HG03135 (cell line): ENCODE measurements at regions not wholly inside any gene's neighbourhood (a gene's known extent, or its start where the extent isn't known, plus 50 kb on each side); places are given as distances from the start of the nearest gene placed in this dataset.
"Not testable (repeated sequence)": the region's sequence is repeated elsewhere in the genome, so short reads cannot be mapped to it uniquely, and the experiment has no call there.

Source experiments
- ATAC-seq: cut with Tn5 transposase; IDR thresholded peaks from one replicate; pipeline ENCODE4 v1.9.1; 2021; ENCODE audit warnings: mild to moderate bottlenecking, moderate library complexity; ENCODE audit not compliant: unreplicated experiment

- no peak for ATAC-seq
Measured at GRCh38 chr15:81908111-81908510, 137.7 kb downstream of the MEX3B start.

- no peak for ATAC-seq
Measured at GRCh38 chr15:81907521-81907920, 138.3 kb downstream of the MEX3B start.

- ATAC-seq = no peak
Measured at GRCh38 chr15:81905889-81906288, 139.9 kb downstream of the MEX3B start.

GRCh38 chr15:81901319-81901718, 144.5 kb downstream of the MEX3B start:
- ATAC-seq = no peak

GRCh38 chr15:81899730-81900129, 146.1 kb downstream of the MEX3B start:
- ATAC-seq = no peak

GRCh38 chr15:81899024-81899423, 146.8 kb downstream of the MEX3B start:
- ATAC-seq = no peak

GRCh38 chr15:81897057-81897677, 148.7 kb downstream of the MEX3B start:
- no peak for ATAC-seq

GRCh38 chr15:81896356-81896755, 149.5 kb downstream of the MEX3B start:
- no peak for ATAC-seq

- no peak for ATAC-seq
Measured at GRCh38 chr15:81895723-81896122, 150.1 kb downstream of the MEX3B start.

GRCh38 chr15:81894061-81894460, 151.8 kb downstream of the MEX3B start:
- no peak for ATAC-seq

GRCh38 chr15:81893182-81893835, 152.5 kb downstream of the MEX3B start:
- no peak for ATAC-seq

GRCh38 chr15:81890496-81890895, 155.3 kb downstream of the MEX3B start:
- ATAC-seq = no peak

GRCh38 chr15:81889485-81889881, 156.3 kb downstream of the MEX3B start:
- ATAC-seq = no peak

- ATAC-seq = no peak
Measured at GRCh38 chr15:81888748-81889484, 156.9 kb downstream of the MEX3B start.

- no peak for ATAC-seq
Measured at GRCh38 chr15:81887912-81888311, 157.9 kb downstream of the MEX3B start.

- ATAC-seq = not testable (repeated sequence)
Measured at GRCh38 chr15:81887188-81887587, 158.6 kb downstream of the MEX3B start.

- no peak for ATAC-seq
Measured at GRCh38 chr15:81886591-81886990, 159.2 kb downstream of the MEX3B start.

- ATAC-seq = no peak
Measured at GRCh38 chr15:81886080-81886479, 159.7 kb downstream of the MEX3B start.

- ATAC-seq = no peak
Measured at GRCh38 chr15:81885135-81885534, 160.7 kb downstream of the MEX3B start.

- ATAC-seq = no peak
Measured at GRCh38 chr15:81882504-81882903, 163.3 kb downstream of the MEX3B start.

- no peak for ATAC-seq
Measured at GRCh38 chr15:81880833-81881232, 165.0 kb downstream of the MEX3B start.

GRCh38 chr15:81880314-81880713, 165.5 kb downstream of the MEX3B start:
- no peak for ATAC-seq
